Stomach (tissue), 8 donors: ENCODE measurements at regions not wholly inside any gene's neighbourhood (a gene's known extent, or its start where the extent isn't known, plus 50 kb on each side); places are given as distances from the start of the nearest gene placed in this dataset.
"Not testable (repeated sequence)": the region's sequence is repeated elsewhere in the genome, so short reads cannot be mapped to it uniquely, and the experiment has no call there.

Experiments used
- DNase-seq, 2 donors: peaks; one replicate each; pipeline versions ENCODE4 v3.0.0 to v3.0.0-alpha.2; 2013 to 2019
- H3K27ac ChIP-seq, 5 donors: fragments of 200-600 bp in 4 of 5; sonication (generic) in 4 of 5; one replicate each; pipeline ENCODE4 v1.5.1; 2013 to 2019; ENCODE audit warnings: mild to moderate bottlenecking in 1 of 5, moderate library complexity in 1 of 5
- H3K27me3 ChIP-seq, 3 donors: fragments of 200-600 bp; sonication (generic); one replicate each; pipeline ENCODE4 v1.5.1; 2017 to 2019; ENCODE audit warnings: mixed run types in 1 of 3
- H3K36me3 ChIP-seq, 4 donors: fragments of 200-600 bp; sonication (generic); 1 replicate in 3 of 4; 2 replicates in 1 of 4; pipeline ENCODE4 v1.5.1; 2016 to 2019
- H3K4me1 ChIP-seq, 4 donors: fragments of 200-600 bp; sonication (generic); one replicate each; pipeline ENCODE4 v1.5.1; 2016 to 2019
- H3K4me3 ChIP-seq, 4 donors: fragments of 200-600 bp; sonication (generic) in 3 of 4; one replicate each; pipeline ENCODE4 v1.5.1; 2016 to 2019; ENCODE audit warnings: mild to moderate bottlenecking in 1 of 4
- H3K9me3 ChIP-seq, 4 donors: fragments of 200-600 bp; sonication (generic); one replicate each; pipeline ENCODE4 v1.5.1; 2016 to 2019
- CTCF ChIP-seq, 7 experiments: fragments of 450-650 bp in 4 of 7; fragments of 200-600 bp in 3 of 7; sonication (generic) in 3 of 7; IDR thresholded peaks; one replicate each; pipeline ENCODE4 v1.5.1; 2016 to 2019; ENCODE audit warnings: antibody characterized with exemption in 7 of 7, control low read depth in 2 of 7, mild to moderate bottlenecking in 1 of 7
- EP300 ChIP-seq: sonication (generic); formaldehyde crosslinking; IDR thresholded peaks from one replicate; pipeline ENCODE4 v1.6.1; 2017; ENCODE audit warnings: antibody characterized with exemption
- POLR2A ChIP-seq, 4 donors: fragments of 450-650 bp; IDR thresholded peaks; one replicate each; pipeline ENCODE4 v1.6.1; 2016; ENCODE audit warnings: antibody characterized with exemption in 4 of 4, control low read depth in 2 of 4, mild to moderate bottlenecking in 1 of 4, moderate library complexity in 1 of 4
- POLR2AphosphoS5 ChIP-seq, 3 donors: sonication (generic); formaldehyde crosslinking; IDR thresholded peaks; one replicate each; pipeline ENCODE4 v1.6.1; 2016; ENCODE audit warnings: antibody characterized with exemption in 3 of 3
- WGBS, 5 donors: extraction: QIAGEN DNeasy Blood & Tissue Kit in 3 of 5; methylation state at CpG; one replicate each; pipeline versions ENCODE4 v1.1.5 to v1.1.7; 2013 to 2018; 5-methylcytosine and 5-hydroxymethylcytosine counted together
- intact Hi-C: fragments of 100-400 bp; cut with DNase I; formaldehyde crosslinking; loops from one replicate; pipeline ENCODE4 v1.15.1; 2023; ENCODE audit warnings: low total_unique reads
- donor health status: healthy with polysubstance abuse.
- donor health status: Bipolar disorder and iron deficiency.
- donor health status: healthy.

GRCh38 chr6:93176070-93176469 lies 243.3 kb downstream of the EPHA7 start:
- no peak for DNase-seq
- Histone ChIP-seq H3K4me1 (no peaks in the 10 kb centered on the region), H3K9me3 (no peaks in the 10 kb centered on the region), H3K4me3 (no peak overlapping the region), H3K36me3 (no peaks in the 10 kb centered on the region), H3K27me3 (no peaks in the 10 kb centered on the region), H3K27ac (no peak overlapping the region)
- 62 to 70% (median 65%) methylated on average over 1 of the region's 1 CpG for WGBS, 5 donors
- intact Hi-C loops = no loop called here
- TF ChIP-seq POLR2A (IDR thresholded peaks at IDR 0.05) = no peak
- no peak for TF ChIP-seq POLR2AphosphoS5 (IDR thresholded peaks at IDR 0.05)
- TF ChIP-seq EP300 = no peak
- no peak for TF ChIP-seq CTCF (IDR thresholded peaks at IDR 0.05)

DNA sequence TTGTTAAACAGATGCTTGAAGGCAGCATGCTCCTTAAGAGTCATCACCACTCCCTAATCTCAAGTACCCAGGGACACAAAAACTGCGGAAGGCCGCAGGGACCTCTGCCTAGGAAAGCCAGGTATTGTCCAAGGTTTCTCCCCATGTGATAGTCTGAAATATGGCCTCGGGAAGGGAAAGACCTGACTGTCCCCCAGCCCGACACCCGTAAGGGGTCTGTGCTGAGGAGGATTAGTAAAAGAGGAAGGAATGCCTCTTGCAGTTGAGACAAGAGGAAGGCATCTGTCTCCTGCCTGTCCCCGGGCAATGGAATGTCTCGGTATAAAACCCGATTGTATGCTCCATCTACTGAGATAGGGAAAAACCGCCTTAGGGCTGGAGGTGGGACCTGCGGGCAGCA lies 245.8 kb downstream of the EPHA7 start:
- H3K36me3 ChIP-seq, H3K4me3 ChIP-seq, DNase-seq, H3K27me3 ChIP-seq, H3K4me1 ChIP-seq, H3K27ac ChIP-seq, H3K9me3 ChIP-seq, intact Hi-C loops: not testable (repeated sequence)
- WGBS, 5 donors = 59 to 92% (median 74%) methylated on average over 3 to 8 of the region's 10 CpGs

DNA sequence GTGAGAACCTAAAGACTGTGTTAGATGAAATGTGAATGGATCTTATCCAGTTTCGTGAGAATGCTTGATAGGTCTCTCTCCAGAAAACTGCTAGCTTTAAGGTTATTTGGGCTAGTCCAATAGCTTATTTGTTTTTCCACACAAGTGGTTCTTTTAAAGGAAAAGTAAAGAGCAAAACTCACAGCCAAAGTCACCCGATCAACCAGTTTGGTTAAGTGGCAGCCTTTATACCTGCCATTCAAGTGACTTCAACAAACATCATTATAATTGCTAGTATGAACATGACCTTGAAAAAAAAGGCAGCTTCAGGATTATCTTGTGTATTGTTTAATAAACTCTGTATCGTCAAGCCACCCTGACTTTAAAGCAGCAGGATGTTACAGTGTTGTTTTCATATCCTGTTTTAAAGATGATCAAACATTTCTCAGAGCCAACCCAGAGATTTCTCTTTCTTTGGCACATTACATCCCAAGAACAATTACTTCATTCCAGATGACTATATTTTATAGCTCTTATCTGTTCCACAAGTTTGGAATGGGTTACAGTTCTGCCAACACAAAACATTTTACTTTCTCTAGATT lies 253.4 kb downstream of the EPHA7 start:
- WGBS, 5 donors = 18 to 47% (median 36%) methylated on average over 3 of the region's 3 CpGs
- TF ChIP-seq POLR2A (IDR thresholded peaks at IDR 0.05) (no peak), EP300 (no peak), CTCF (IDR thresholded peaks at IDR 0.05) (no peak), POLR2AphosphoS5 (IDR thresholded peaks at IDR 0.05) (no peak)
- Histone ChIP-seq H3K36me3 (no peaks in the 10 kb centered on the region), H3K9me3 (no peaks in the 10 kb centered on the region), H3K4me3 (no peak overlapping the region), H3K4me1 (no peaks in the 10 kb centered on the region), H3K27me3 (no peaks in the 10 kb centered on the region), H3K27ac (no peak overlapping the region)
- peak in 1 of 2 donors; percentile 6 for DNase-seq
- intact Hi-C loops = no loop called here

GRCh38 chr6:93164781-93165180 lies 254.6 kb downstream of the EPHA7 start:
- intact Hi-C loops = no loop called here
- H3K4me1 ChIP-seq = no peaks in the 10 kb centered on the region
- TF ChIP-seq POLR2AphosphoS5 (IDR thresholded peaks at IDR 0.05) (no peak), POLR2A (IDR thresholded peaks at IDR 0.05) (no peak), EP300 (no peak), CTCF (IDR thresholded peaks at IDR 0.05) (no peak)
- DNase-seq = no peak
- H3K27ac ChIP-seq = no peak overlapping the region
- H3K36me3 ChIP-seq = no peaks in the 10 kb centered on the region
- no peaks in the 10 kb centered on the region for H3K27me3 ChIP-seq
- no peaks in the 10 kb centered on the region for H3K9me3 ChIP-seq
- H3K4me3 ChIP-seq = no peak overlapping the region

DNA sequence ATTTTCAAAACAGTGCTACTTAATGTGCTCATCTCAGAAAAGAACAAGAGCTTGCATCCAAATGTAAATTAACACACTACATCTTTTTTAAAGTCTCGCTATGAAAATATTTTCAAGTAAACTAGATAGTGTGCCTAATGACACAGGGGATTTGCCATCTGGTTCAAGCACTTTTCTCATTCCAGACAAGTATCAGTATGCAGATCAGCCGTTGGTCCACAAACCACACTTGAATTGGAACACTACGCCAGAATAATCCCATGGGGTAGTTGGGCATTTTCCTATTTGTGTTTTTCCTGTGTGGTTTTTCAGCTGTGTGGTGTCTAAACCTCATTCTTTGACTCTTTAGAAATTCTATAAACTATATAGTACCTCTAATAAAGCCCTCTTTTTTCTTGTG lies 256.2 kb downstream of the EPHA7 start:
- intact Hi-C loops = no loop called here
- TF ChIP-seq EP300 = no peak
- no peak for TF ChIP-seq CTCF (IDR thresholded peaks at IDR 0.05)
- DNase-seq = no peak
- no peaks in the 10 kb centered on the region for H3K4me1 ChIP-seq
- H3K9me3 ChIP-seq = peaks cover 0 to 5% (median 1%) of the 10 kb centered on the region in 4 donors
- H3K27me3 ChIP-seq = no peaks in the 10 kb centered on the region
- H3K36me3 ChIP-seq = no peaks in the 10 kb centered on the region
- 72 to 85% (median 80%) methylated on average over 3 of the region's 3 CpGs for WGBS, 5 donors
- no peak overlapping the region for H3K27ac ChIP-seq
- H3K4me3 ChIP-seq = no peak overlapping the region
